Liver (tissue), 9 donors: ENCODE measurements at regions not wholly inside any gene's neighbourhood (a gene's known extent, or its start where the extent isn't known, plus 50 kb on each side); places are given as distances from the start of the nearest gene placed in this dataset. TPM values are rescaled to one million over a fixed set of nuclear protein-coding genes. Genes with fewer than 3 reads are reported as not detected.

Experiments
- DNase-seq: peaks from one replicate; pipeline ENCODE4 v3.0.0-alpha.2; 2017; ENCODE audit warnings: low spot score
- H3K27ac ChIP-seq, 2 donors: one replicate each; pipeline ENCODE4 v1.7.0; 2013; ENCODE audit warnings: inconsistent platforms in 2 of 2, low read length in 2 of 2, control low read depth in 1 of 2, low read depth in 1 of 2, mild to moderate bottlenecking in 1 of 2
- H3K27me3 ChIP-seq, 4 donors: one replicate each; pipeline versions ENCODE4 v1.6.1 to v1.7.0; 2013; ENCODE audit warnings: low read length in 3 of 4, inconsistent platforms in 1 of 4, mild to moderate bottlenecking in 1 of 4, moderate library complexity in 1 of 4; ENCODE audit not compliant: control insufficient read depth in 4 of 4, insufficient read depth in 4 of 4
- H3K36me3 ChIP-seq, 4 donors: one replicate each; pipeline versions ENCODE4 v1.6.1 to v1.7.0; 2013; ENCODE audit warnings: low read length in 3 of 4, mild to moderate bottlenecking in 3 of 4, low read depth in 1 of 4, moderate library complexity in 1 of 4; ENCODE audit not compliant: control insufficient read depth in 4 of 4, insufficient read depth in 3 of 4
- H3K4me1 ChIP-seq, 4 donors: one replicate each; pipeline versions ENCODE4 v1.6.1 to v1.7.0; 2013; ENCODE audit warnings: low read length in 3 of 4, mild to moderate bottlenecking in 3 of 4, moderate library complexity in 1 of 4; ENCODE audit not compliant: control insufficient read depth in 4 of 4, insufficient read depth in 4 of 4
- H3K4me3 ChIP-seq, 3 donors: one replicate each; pipeline versions ENCODE4 v1.6.1 to v1.7.0; 2013; ENCODE audit warnings: low read length in 3 of 3, control low read depth in 1 of 3, low read depth in 1 of 3, mild to moderate bottlenecking in 1 of 3
- H3K9ac ChIP-seq, 2 donors: one replicate each; pipeline ENCODE4 v1.7.0; 2013; ENCODE audit warnings: low read length in 2 of 2, mild to moderate bottlenecking in 2 of 2, moderate library complexity in 2 of 2, control low read depth in 1 of 2, low read depth in 1 of 2
- H3K9me3 ChIP-seq, 4 donors: one replicate each; pipeline versions ENCODE4 v1.6.1 to v1.7.0; 2013; ENCODE audit warnings: low read length in 3 of 4; ENCODE audit not compliant: control insufficient read depth in 4 of 4
- CTCF ChIP-seq: fragments of 150-350 bp; IDR thresholded peaks from 2 replicates; pipeline ENCODE4 v1.5.1; 2017; ENCODE audit warnings: improper control_type of control experiment, low read depth, low read length; ENCODE audit not compliant: missing input control
- EGR1 ChIP-seq, 2 donors: IDR thresholded peaks; 2 replicates each; pipeline ENCODE4 v1.6.1; 2016 to 2018; ENCODE audit warnings: antibody characterized with exemption in 2 of 2, low read depth in 2 of 2
- FOXA1 ChIP-seq: IDR thresholded peaks from 2 replicates; pipeline ENCODE4 v1.6.1; 2016; ENCODE audit warnings: antibody characterized with exemption
- FOXA2 ChIP-seq: IDR thresholded peaks from 2 replicates; pipeline ENCODE4 v1.6.1; 2016; ENCODE audit warnings: antibody characterized with exemption
- GABPA ChIP-seq, 2 donors: IDR thresholded peaks in 1 of 2; conservative IDR thresholded peaks in 1 of 2; 2 replicates each; pipeline ENCODE4 v1.6.1; 2016; ENCODE audit warnings: antibody characterized with exemption in 2 of 2, mild to moderate bottlenecking in 1 of 2, moderate library complexity in 1 of 2
- HNF4G ChIP-seq: IDR thresholded peaks from 2 replicates; pipeline ENCODE4 v1.6.1; 2016; ENCODE audit warnings: antibody characterized with exemption
- JUND ChIP-seq, 2 donors: IDR thresholded peaks; 2 replicates each; pipeline ENCODE4 v1.6.1; 2016; ENCODE audit warnings: antibody characterized with exemption in 2 of 2
- MAX ChIP-seq: IDR thresholded peaks from 2 replicates; pipeline ENCODE4 v1.6.1; 2016; ENCODE audit warnings: antibody characterized with exemption
- NR2F2 ChIP-seq: IDR thresholded peaks from 2 replicates; pipeline ENCODE4 v1.6.1; 2016; ENCODE audit warnings: antibody characterized with exemption
- RAD21 ChIP-seq, 2 donors: IDR thresholded peaks; 2 replicates each; pipeline ENCODE4 v1.6.1; 2016; ENCODE audit warnings: antibody characterized with exemption in 2 of 2, mild to moderate bottlenecking in 2 of 2
- REST ChIP-seq: IDR thresholded peaks from 2 replicates; pipeline ENCODE4 v1.6.1; 2016; ENCODE audit warnings: antibody characterized with exemption, mild to moderate bottlenecking
- RXRA ChIP-seq, 2 donors: IDR thresholded peaks; 2 replicates each; pipeline ENCODE4 v1.6.1; 2017 to 2018; ENCODE audit warnings: antibody characterized with exemption in 2 of 2, mild to moderate bottlenecking in 1 of 2
- SP1 ChIP-seq: IDR thresholded peaks from 2 replicates; pipeline ENCODE4 v1.6.1; 2018; ENCODE audit warnings: antibody characterized with exemption, mild to moderate bottlenecking
- TAF1 ChIP-seq: conservative IDR thresholded peaks from 2 replicates; pipeline ENCODE4 v1.6.1; 2016; ENCODE audit warnings: antibody characterized with exemption, mild to moderate bottlenecking
- YY1 ChIP-seq: IDR thresholded peaks from 2 replicates; pipeline ENCODE4 v1.6.1; 2016; ENCODE audit warnings: antibody characterized with exemption, mild to moderate bottlenecking
- WGBS: extraction: QIAGEN DNeasy Blood & Tissue Kit; methylation state at CpG from one replicate; pipeline ENCODE4 v1.1.7; 2013; 5-methylcytosine and 5-hydroxymethylcytosine counted together
- small RNA-seq: library from RNA; depleted of rRNA; stranded (forward); fragments of <200 nt; gene quantifications from one replicate; pipeline ENCODE3, GENCODE V24; 2014
- donor health status: healthy.
- donor health status: healthy.
- donor health status: healthy.
- donor health status: healthy.
- donor health status: healthy.

- TF ChIP-seq JUND (IDR thresholded peaks at IDR 0.05), result no peak
- no peak for TF ChIP-seq FOXA1
- TF ChIP-seq GABPA (IDR thresholded peaks at IDR 0.05 in 1 of 2, conservative IDR thresholded peaks at IDR 0.05 in 1 of 2), result no peak
- TF ChIP-seq REST, result no peak
- no peak for TF ChIP-seq SP1
- TF ChIP-seq YY1, result no peak
- TF ChIP-seq RAD21 (IDR thresholded peaks at IDR 0.05), result no peak
- TF ChIP-seq NR2F2, result no peak
- TF ChIP-seq FOXA2, result no peak
- no peak for TF ChIP-seq RXRA (IDR thresholded peaks at IDR 0.05)
- TF ChIP-seq EGR1 (IDR thresholded peaks at IDR 0.05; ENCODE audit: low read depth in 2 of 2), result no peak
- no peak for TF ChIP-seq TAF1
- Histone ChIP-seq H3K9me3 (peaks cover 0 to 4% (median 2%) of the 10 kb centered on the region in 4 donors), H3K4me3 (no peak overlapping the region), H3K4me1 (no peaks in the 10 kb centered on the region), H3K9ac (no peak overlapping the region), H3K27me3 (peaks cover 0 to 2% (median 0%) of the 10 kb centered on the region in 4 donors), H3K36me3 (no peaks in the 10 kb centered on the region), H3K27ac (no peak overlapping the region)
- DNase-seq, result no peak
Measured at GRCh38 chr2:121162893-121163292, 122.1 kb downstream of the TFCP2L1 start.

GRCh38 chr2:121164042-121164441 is 121.0 kb downstream of the TFCP2L1 start:
- Histone ChIP-seq H3K9me3 (peaks cover 0 to 4% (median 2%) of the 10 kb centered on the region in 4 donors), H3K4me1 (no peaks in the 10 kb centered on the region), H3K36me3 (no peaks in the 10 kb centered on the region), H3K4me3 (no peak overlapping the region), H3K27ac (no peak overlapping the region), H3K27me3 (peaks cover 0 to 2% (median 0%) of the 10 kb centered on the region in 4 donors), H3K9ac (no peak overlapping the region)
- DNase-seq, result no peak
- 81% methylated on average over 3 of the region's 3 CpGs for WGBS
- TF ChIP-seq RXRA (IDR thresholded peaks at IDR 0.05), result no peak
- TF ChIP-seq TAF1, result no peak

GRCh38 chr2:121165038-121165542 is 119.9 kb downstream of the TFCP2L1 start:
- Histone ChIP-seq H3K4me1 (no peaks in the 10 kb centered on the region), H3K27me3 (peaks cover 0 to 2% (median 0%) of the 10 kb centered on the region in 4 donors), H3K9ac (no peak overlapping the region), H3K36me3 (no peaks in the 10 kb centered on the region), H3K27ac (no peak overlapping the region), H3K4me3 (no peak overlapping the region), H3K9me3 (peaks cover 0 to 4% (median 2%) of the 10 kb centered on the region in 4 donors)
- no peak for DNase-seq
- WGBS, result 77% methylated on average over 1 of the region's 1 CpG
- TF ChIP-seq HNF4G (no peak), CTCF (no peak), EGR1 (IDR thresholded peaks at IDR 0.05; ENCODE audit: low read depth in 2 of 2) (no peak), MAX (no peak)

Small RNA genes lying in the stretch of these regions (small RNA-seq; reads per million reads assigned to genes)
- gene RF00019, result not detected
